SU-DHL-6 (cell line): ENCODE measurements at regions not wholly inside any gene's neighbourhood (a gene's known extent, or its start where the extent isn't known, plus 50 kb on each side); places are given as distances from the start of the nearest gene placed in this dataset.

ENCODE experiments used
- EZH2phosphoT487 ChIP-seq: fragments of 200-600 bp; sonication (generic), shearing (Covaris generic); conservative IDR thresholded peaks from 2 replicates; pipeline ENCODE4 v1.6.1; 2018; ENCODE audit warnings: mild to moderate bottlenecking, antibody characterized with exemption, low read length, moderate library complexity, mixed read lengths
- TF ChIP-seq, protein P1 (sequence below): fragments of 200-600 bp; sonication (generic); IDR thresholded peaks from one replicate; pipeline ENCODE4 v1.5.1; 2017; ENCODE audit warnings: antibody characterized with exemption, mild to moderate bottlenecking, low read length, moderate library complexity; ENCODE audit not compliant: insufficient read depth, poor library complexity, severe bottlenecking

DNA sequence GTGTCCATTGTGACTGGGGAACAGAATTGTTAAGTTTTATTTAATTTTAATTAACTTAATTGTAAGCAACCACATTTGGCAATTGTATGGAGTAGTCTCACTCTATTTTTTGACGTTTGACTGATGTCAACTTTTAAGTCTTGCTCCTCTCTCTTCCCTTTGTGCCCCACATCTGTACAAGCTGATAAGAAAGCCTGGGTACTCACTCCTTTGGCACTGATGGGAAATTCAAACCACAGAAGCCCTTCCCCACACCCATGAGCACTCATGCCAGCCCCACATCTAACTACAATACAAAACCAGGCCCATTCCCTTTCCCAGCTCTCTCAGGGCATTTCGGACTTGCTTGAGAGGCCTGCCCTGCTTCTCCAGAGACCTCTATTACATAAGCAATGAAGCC is 451.5 kb upstream of the KIF2A start:
- TF ChIP-seq, protein P1, sequence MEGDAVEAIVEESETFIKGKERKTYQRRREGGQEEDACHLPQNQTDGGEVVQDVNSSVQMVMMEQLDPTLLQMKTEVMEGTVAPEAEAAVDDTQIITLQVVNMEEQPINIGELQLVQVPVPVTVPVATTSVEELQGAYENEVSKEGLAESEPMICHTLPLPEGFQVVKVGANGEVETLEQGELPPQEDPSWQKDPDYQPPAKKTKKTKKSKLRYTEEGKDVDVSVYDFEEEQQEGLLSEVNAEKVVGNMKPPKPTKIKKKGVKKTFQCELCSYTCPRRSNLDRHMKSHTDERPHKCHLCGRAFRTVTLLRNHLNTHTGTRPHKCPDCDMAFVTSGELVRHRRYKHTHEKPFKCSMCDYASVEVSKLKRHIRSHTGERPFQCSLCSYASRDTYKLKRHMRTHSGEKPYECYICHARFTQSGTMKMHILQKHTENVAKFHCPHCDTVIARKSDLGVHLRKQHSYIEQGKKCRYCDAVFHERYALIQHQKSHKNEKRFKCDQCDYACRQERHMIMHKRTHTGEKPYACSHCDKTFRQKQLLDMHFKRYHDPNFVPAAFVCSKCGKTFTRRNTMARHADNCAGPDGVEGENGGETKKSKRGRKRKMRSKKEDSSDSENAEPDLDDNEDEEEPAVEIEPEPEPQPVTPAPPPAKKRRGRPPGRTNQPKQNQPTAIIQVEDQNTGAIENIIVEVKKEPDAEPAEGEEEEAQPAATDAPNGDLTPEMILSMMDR: no peak
- no peak for TF ChIP-seq EZH2phosphoT487
